ENCODE measurements at regions not wholly inside any gene's neighbourhood (a gene's known extent, or its start where the extent isn't known, plus 50 kb on each side); places are given as distances from the start of the nearest gene placed in this dataset.

DNA sequence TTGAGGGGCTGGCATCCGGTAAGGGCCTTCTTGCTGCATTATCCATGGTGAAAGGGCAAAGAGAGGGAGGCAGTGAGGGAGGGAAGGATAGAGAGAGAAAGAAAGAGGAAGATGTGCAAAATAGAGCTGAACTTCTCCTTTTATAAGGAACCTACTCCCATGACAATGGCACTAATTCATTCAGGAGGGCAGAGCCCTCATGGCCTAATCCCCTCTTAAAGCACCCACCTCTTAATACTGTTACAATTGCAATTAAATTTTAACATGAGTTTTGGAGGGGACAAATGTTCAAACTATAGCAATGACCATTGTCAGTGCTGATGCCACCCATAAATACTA, 60.2 kb downstream of the CXCR4 start:
- TF ChIP-seq GTF3C2 (IDR thresholded peaks at IDR 0.05; ENCODE audit: borderline replicate concordance, extremely low read depth, insufficient read length), result no peak
- no peak for TF ChIP-seq POLR2AphosphoS5 (IDR thresholded peaks at IDR 0.05; ENCODE audit: control insufficient read depth, insufficient read depth, low read depth, low read length)
- TF ChIP-seq, protein P1, sequence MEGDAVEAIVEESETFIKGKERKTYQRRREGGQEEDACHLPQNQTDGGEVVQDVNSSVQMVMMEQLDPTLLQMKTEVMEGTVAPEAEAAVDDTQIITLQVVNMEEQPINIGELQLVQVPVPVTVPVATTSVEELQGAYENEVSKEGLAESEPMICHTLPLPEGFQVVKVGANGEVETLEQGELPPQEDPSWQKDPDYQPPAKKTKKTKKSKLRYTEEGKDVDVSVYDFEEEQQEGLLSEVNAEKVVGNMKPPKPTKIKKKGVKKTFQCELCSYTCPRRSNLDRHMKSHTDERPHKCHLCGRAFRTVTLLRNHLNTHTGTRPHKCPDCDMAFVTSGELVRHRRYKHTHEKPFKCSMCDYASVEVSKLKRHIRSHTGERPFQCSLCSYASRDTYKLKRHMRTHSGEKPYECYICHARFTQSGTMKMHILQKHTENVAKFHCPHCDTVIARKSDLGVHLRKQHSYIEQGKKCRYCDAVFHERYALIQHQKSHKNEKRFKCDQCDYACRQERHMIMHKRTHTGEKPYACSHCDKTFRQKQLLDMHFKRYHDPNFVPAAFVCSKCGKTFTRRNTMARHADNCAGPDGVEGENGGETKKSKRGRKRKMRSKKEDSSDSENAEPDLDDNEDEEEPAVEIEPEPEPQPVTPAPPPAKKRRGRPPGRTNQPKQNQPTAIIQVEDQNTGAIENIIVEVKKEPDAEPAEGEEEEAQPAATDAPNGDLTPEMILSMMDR (IDR thresholded peaks at IDR 0.05 in 2 of 3, conservative IDR thresholded peaks at IDR 0.05 in 1 of 3; ENCODE audit: insufficient read depth in 2 of 3, low read depth in 1 of 3, low read length in 3 of 3), result no peak
- no peak for TF ChIP-seq ZNF436 (CRISPR knock-in tag; IDR thresholded peaks at IDR 0.05)
- no peak for TF ChIP-seq PCBP1 (IDR thresholded peaks at IDR 0.05; ENCODE audit: low read depth, low read length, poor library complexity, severe bottlenecking)
- TF ChIP-seq YY1 (IDR thresholded peaks at IDR 0.05; ENCODE audit: borderline replicate concordance in 1 of 3, control insufficient read depth in 1 of 3, extremely low read depth in 1 of 3, insufficient read depth in 3 of 3, insufficient read length in 1 of 3, insufficient replicate concordance in 2 of 3, low read depth in 1 of 3, low read length in 2 of 3), result no peak
- no peak for TF ChIP-seq POLR2A (conservative IDR thresholded peaks at IDR 0.05)

All from K562 (cell line).